GM21381 (cell line): ENCODE measurements at regions not wholly inside any gene's neighbourhood (a gene's known extent, or its start where the extent isn't known, plus 50 kb on each side); places are given as distances from the start of the nearest gene placed in this dataset.

Experiments used
- ATAC-seq: cut with Tn5 transposase; IDR thresholded peaks from one replicate; pipeline ENCODE4 v1.9.1; 2021; ENCODE audit warnings: mild to moderate bottlenecking, moderate library complexity; ENCODE audit not compliant: unreplicated experiment

DNA sequence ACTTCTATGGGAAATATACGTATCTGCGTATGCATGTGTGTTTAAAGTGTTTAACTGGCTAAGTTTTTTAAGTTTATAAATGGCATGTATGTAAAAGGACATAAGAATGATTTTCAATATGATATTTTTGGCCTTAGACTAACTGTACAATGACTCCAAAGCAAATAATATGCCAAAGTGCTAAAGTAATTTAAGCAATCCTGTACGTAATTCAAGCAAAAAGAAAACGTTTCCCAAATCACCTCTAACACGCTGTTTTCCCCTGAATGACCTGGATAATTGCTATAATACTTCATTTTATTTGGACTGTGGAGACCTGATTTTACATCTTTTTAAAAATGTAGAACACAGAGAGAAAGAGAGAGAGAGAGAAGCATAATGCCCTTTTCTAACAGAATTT lies 183.0 kb upstream of the HAND2 start:
- no peak for ATAC-seq

DNA sequence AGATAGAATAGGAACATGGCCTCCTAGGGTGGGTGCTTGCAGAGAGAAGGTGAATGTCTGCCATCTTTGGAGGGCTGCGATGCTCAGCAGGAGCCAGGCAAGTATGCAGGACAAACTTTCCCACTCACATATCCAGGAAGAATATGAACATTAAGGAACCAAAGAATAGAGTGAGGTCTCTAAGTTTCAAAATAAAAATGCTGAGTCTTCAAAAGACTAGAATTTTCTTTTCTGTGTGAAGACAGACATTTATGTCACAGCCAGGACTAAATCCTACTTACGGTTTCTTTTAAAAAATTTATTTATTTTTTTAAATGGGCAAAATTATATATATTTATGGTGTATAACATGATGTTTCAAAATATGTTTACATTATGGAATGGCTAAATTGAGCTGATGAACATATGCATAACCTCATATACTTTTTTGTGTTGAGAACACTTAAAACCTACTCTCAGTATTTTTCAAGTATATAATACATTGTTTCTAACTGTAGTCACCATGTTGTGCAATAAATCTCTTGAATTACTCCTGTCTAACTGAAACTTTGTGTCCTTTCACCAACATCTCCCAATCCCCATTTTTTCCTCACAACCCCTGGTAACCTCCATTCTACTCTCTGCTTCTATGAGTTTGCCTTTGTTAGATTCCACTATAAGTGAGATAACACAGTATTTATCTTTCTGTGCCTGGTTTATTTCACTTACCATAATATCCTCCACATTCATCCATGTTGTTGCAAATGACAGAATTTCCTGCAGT lies 177.8 kb upstream of the HAND2 start:
- ATAC-seq: no peak

DNA sequence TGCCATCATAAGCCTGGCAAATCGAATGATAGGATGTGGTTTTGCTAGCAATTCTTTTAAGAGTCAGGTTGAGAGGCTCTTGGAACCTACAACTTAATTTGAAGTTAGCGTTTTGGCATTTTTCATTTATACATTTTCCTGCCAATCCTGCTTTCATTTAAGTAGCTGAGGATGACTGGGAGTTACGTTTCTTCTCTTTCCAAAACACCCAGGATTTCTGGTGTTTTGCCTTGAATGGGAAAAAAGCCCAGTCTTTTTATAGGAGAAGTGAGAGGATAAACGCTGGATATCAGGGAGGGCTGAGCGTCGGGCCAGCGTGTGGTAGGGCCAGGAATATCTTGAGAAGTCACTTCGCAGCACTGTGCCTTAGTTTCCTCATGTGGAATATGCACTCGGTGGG lies 174.2 kb upstream of the HAND2 start:
- no peak for ATAC-seq

DNA sequence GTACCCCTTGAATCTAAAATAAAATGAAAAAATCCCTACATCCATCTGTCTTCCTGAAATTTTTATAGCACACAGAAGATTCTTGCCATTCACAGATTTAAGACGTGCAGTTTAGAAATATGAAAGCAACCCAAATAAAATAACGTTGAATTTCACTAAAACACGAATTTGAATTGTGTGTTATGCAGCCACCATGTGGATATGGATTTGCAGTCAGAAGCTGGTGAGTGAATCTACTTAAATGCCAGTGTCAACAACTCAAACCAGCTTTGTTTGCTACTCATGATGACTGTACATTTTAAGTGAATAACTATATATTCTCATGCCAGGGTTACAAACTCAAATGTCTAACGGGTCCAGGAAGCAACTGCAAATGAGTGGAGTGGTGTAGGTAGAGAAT lies 173.0 kb upstream of the HAND2 start:
- no peak for ATAC-seq

DNA sequence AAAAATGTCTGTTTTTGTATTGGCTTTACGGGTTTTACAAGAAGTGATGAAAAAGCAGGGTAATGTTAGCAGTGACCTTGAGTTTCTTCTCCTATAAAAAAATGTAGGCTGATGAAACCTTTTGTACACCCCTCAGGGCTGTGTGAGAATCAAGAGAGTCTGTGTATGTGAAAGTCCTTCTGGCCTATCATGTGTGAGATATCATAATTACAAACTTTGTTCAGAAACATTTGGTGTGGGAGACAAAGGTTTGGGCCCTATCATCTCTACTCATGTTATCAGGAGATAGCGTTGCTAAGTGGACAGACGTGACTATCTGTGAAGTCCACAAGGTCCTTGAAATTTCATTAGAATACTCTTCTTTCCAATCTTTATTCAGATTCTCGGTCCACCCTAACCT lies 170.6 kb upstream of the HAND2 start:
- no peak for ATAC-seq

DNA sequence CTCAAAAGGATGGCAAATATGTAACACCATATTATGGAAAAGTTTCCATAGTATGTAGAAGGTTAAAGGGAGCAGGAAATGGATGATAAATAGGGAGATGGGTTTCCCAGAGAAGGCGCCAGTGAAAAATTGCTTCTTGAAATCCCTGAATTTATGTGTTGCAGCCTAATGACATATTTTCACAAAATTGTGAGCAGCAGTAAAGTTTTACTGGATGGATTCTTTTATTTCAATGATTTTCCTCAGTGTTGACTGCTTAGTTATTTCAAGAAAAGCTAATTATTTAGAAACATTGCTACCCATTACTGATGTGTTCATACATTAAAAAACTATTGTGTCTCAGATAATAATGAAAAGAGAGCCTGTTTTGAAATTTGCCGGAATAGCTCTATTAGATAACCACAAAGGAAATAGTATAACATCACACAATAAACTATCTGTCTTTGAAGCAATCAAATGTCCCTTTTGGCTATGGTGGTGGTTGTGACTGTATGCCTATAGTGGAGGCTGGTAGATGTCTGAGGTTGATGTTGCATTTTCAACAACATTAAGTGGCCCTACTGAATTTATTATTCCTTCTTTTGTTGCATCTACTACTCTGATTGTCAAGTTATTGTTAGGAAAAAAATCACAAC lies 169.9 kb upstream of the HAND2 start:
- ATAC-seq: no peak

DNA sequence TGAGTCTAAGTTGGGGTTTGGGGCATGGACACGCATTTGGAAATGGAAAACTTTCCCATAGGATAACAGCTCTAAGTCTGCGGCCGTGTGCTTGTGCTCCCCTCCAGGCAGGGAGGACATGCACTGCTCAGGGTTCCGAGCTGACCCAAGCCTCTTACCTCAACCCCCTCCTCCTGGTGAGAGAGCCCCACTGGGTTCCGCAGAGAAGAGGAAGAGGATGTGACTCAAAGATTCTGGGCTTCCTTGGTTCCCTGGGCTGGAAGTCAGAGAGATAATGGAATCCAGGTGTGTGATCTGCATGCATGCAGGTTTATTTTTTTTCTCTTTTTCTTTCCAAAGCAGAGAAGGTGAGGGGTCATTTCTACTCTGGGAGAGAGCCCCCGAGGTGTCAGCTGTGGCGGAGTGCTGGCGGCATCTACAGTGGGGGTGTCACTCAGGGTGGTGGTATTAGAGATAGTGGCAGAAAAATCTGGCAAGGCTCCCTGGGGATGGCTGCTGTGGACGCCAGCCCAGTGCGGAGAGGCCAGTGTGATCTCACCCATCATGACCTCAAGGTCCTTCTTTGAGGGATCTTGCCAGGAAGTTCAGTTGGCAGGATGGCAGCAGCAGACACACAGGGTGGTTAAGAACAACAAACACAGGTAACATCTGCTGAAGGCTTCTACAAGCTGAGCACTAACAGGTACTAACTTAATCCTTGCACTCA lies 168.7 kb upstream of the HAND2 start:
- no peak for ATAC-seq

DNA sequence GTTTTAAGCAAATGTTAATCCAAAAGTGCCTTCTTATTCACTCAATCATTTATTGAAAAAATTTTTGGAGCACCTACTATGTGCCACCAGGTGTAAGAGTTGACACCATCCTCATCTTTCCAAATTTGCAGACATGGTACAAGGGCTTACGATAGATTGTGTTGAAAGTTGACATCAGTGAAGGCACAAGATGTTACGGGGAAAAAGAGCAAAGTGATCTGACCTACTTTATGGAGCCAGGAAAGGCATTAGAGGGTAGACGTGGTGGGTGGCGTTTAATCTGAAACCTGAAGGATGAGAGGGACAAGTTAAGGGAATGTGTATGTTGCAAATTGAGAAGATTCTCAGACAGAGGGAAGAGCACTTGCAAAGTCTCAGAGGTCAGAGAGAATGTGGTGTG lies 167.8 kb upstream of the HAND2 start:
- no peak for ATAC-seq

DNA sequence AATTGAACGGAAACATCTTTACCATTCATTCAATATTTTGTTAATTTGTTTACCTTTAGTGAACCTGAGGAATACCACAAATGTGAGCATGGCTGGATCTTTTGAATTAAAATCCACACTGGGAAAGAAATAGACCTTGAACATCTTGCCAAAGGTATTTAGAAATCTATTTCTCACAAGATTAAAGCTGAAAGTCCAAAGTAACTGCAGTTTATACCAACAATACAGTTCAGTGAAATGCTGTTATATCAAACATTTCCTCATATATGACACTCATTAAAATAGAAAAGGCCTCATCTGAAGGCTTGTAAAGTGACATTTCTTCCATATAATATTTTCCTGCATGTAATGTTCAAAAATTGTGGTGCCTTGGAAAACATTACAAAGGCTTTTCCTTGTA lies 166.5 kb upstream of the HAND2 start:
- no peak for ATAC-seq

DNA sequence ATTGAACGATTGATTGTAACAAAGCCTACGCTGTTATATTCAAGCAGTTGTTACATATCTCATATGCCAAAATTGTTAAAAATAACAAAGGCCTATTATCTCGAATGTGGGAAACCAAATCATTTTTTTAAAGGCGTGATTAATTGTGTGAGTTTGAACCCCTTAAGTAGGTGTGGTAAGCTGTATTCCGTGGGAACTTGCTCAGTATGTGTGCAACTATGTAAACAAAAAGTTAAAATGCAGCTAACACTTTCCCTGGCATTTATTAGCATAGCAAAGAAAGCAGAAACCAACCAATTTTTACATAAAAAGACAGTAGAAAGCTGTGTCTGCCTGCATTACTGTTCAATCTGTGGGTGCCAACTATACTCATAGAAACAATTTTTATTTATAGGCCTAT lies 166.0 kb upstream of the HAND2 start:
- no peak for ATAC-seq

DNA sequence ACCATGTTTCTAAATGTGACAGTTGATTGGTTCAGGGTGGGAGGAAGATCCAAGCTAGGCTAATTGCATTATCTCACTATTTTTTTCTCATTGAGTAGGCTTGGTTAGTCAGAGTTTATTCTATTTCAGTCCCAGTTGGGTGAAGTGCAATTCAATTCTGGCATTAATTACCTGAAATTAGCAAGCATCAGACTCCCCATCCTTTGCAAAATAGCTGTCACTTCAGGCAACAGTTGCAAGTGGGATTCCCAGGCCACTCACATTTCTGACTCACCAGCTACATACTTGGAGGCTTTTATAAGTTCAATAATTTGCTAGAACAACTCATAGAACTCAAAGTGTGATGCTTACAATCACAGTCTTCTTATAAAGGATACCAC lies 155.8 kb upstream of the HAND2 start:
- no peak for ATAC-seq

DNA sequence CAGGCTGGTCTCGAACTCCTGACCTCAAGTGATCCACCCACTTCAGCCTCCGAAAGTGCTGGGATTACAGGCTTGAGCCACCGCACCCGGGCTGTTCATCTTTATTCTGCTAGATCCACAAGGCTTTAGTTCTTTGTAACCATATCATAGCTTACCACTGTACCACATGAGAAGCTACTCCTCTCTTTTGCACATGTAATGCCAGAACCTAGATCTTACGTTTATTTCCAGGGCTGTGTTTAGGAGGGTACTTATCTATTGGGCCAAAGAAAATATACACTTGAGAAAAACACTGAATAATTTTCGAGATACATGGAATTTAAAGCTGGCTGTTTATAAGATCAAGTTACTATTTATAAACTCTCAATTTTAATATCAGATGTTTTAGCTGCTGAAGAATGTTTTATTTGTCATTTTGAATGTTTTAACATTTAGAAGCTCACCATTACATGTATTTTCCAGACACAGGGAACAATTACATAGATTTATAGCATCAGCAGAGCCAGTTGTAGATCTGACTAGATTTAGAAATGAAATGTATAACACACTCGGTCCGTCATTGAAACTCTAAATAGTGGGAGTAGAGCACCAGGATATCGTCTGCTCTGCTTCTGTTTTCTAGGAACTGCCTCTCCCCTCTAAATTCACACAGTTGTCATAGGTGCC lies 155.3 kb upstream of the HAND2 start:
- no peak for ATAC-seq

DNA sequence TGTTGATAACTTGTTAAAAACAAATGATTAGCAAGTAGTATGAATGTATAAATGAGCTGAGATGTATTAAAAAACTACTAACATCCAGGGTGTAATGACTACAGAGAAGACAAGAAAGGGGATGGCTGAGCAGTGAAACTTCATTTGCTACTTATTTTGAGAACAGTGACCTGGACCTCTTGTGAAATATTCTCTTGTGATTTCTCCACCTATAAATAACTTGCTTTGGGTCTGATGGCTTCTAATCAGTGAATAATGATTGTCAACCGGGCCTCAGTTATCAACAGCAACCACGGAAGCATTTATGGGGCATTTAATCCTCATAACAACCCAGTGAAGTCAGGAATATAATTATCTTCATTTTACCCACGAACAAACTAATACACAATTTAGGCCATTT lies 154.2 kb upstream of the HAND2 start:
- ATAC-seq: no peak

DNA sequence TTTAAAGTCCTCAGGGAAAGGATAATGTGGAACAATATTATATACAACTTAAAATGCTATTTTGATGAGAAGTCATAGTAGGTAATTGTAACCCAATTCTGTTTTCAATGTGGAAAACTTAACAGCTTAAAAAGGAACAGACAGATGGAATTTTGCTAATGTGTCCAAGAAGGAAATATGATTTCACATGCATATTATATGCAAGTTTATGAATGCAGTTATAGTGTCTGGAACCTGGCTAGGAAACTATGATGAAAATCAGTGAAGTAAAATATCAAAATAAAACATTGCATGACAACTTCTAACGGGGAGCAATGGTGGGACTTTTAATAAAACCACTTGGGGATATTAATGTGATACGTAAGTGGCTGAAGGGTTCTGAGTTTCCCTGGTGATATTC lies 152.6 kb upstream of the HAND2 start:
- ATAC-seq: no peak

DNA sequence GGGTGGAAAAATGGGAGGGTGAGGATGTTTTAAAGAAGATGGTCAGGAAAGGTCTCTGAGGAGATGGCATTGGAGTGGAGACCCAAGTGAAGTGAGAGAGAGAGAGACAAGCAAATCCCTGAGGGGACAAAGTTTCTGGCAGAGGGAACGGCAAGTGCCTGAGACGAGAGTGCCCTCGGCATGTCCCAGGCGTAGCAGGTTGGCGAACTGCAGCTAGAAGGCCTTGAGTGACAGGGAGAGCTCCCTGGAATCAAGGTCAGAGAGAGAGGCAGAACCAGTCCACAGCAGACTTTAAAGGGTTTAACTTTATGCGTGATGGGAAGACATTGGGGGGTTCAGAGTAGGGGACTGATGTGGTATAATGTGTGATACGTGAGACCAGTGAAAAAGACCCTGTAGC lies 150.2 kb upstream of the HAND2 start:
- ATAC-seq: no peak

DNA sequence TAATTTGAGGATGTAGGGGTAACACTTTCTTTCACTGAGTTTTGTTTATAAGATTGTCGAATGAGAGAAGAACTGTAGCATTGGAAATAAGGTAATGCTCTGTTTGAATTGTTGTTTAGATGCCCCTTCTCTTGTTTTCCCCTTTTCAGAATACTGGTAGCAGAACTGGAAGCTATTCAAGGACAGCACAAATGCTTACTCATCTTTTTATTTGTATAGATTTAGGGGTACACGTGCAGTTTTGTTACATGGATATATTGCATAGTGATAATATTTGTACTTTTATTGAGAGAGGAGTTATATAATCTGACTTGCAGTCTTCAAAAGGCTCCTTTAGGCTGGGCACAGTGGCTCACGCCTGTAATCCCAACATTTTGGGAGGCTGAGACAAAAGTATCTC lies 145.4 kb upstream of the HAND2 start:
- no peak for ATAC-seq

DNA sequence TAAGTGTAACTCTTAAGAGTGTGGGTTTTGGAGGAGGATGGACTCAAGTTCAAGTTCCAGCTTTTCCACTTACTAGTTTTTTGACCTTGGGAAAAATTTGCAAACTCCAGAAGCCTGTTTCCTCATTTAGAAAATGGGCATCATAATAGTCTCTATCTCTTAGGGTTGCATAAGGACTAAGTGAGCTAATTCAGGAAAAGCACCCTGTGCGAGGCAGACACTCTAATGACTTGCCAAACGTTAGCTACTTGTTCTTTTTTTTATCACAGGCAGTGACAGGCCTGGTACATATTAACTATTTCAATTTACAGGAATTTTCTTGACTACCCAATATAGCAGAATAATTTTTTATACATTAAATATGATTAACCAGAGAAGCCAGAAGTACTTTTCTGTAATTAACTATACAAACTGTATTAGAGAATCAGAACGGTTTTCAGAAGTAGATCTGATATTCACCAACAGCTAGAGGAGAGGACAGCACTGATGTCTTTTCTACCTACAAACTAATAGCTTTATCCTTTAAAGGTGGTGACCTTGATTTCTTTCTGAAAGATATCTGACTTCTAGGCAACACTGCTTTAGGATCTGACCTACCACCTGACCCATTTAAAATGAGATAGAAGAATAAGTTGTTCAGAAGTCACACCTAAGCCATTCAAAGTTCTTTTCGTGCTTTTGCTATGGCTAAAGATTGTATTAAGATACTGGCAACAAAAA lies 139.6 kb upstream of the HAND2 start:
- no peak for ATAC-seq

DNA sequence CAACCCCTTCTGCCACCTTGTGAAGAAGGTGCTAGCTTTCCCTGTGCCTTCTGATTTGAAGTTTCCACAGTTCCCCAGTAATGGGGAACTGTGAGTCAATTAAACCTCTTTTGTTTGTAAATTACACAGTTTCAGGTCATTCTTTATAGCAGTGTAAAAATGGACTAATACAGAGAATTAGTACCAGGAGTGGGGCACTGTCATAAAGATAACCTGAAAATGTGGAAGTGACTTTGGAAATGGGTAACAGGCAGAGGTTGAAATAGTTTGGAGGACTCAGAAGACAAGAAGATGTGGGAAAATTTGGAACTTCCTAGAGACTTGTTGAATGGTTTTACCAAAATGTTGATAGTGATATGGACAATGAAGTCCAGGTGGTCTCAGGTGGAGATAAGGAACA lies 131.0 kb upstream of the HAND2 start:
- ATAC-seq: no peak

DNA sequence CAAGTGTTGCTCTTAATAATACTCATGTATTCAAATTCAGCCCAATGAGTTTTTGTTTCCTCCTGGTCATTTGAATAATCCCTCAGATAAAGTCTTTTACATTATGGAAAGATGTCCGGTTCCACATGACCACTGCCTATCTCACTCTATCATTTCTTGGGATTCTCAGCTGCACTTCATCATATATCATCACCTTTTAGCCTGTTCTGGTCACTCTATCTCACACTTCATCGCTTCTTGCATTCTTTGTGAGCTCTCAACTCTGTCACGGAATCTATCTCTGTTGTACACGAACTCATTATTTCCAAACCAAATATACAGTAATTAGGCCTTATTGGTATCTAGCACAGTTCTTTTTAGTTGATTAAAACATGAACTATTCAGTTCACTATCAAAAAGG lies 126.9 kb upstream of the HAND2 start:
- ATAC-seq: no peak

DNA sequence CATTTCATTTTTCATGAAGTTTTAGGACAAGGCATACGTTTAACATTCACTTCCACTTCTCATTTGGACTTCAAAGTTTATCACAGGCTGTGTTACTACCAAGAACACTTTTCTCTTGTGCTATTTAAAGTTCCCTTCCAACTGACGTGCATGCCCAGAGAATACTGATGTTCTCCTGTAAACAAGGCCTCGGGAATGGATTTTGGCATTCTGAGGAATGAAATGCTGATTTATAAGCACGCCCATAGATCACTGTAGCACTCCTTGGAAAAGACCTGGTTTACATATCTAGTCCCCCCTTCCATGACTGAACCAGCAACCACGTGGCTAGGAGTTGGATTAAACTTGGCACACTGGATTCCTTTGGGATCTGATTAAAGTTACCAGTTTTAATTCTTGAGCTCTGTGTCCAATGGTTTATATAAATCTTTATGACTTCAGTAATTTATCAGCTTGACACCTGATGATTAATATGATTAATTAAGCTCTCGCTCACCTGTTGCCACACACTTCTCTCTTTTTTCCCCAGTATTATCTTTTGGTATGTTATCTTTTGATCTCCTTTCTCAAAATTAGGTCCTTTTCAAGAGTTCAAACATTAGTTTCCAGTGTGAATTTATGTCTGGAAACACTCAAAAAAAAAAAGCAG lies 122.4 kb upstream of the HAND2 start:
- ATAC-seq: no peak
